ENCODE measurements at regions not wholly inside any gene's neighbourhood (a gene's known extent, or its start where the extent isn't known, plus 50 kb on each side); places are given as distances from the start of the nearest gene placed in this dataset.
"Not testable (repeated sequence)": the region's sequence is repeated elsewhere in the genome, so short reads cannot be mapped to it uniquely, and the experiment has no call there.

DNA sequence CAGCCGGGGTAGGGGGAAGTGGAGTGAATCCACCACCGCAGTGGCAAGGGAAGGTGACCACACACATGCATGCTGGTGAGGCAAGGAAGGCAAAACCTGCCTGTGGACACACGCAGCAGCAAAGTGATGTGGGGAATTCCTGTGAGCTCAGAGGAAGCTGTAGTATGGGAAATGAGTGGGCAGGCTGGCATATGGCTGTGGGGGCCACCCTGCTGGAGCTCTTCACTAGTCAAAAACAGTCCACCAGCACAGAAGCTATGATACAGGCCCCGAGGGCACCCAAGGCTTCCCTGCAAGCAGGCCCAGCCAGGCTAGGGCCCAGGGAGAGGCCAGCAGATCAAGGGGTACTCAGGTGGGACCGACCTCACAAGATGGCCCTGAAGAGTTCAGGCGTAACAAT lies 239.1 kb downstream of the CHM start:
- no peak for FAIRE-seq

DNA sequence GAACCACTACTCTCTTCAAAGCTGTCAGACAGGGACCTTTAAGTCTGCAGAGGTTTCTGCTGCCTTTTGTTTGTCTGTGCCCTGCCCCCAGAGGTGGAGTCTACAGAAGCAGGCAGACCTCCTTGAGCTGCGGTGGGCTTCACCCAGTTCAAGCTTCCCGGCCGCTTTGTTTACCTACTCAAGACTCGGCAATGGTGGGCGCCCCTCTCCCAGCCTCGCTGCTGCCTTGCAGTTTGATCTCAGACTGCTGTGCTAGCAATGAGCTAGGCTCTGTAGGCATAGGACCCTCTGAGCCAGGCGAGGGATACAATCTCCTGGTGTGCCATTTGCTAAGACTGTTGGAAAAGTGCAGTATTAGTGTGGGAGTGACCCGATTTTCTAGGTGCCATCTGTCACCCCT lies 275.0 kb downstream of the CHM start:
- FAIRE-seq = not testable (repeated sequence)

DNA sequence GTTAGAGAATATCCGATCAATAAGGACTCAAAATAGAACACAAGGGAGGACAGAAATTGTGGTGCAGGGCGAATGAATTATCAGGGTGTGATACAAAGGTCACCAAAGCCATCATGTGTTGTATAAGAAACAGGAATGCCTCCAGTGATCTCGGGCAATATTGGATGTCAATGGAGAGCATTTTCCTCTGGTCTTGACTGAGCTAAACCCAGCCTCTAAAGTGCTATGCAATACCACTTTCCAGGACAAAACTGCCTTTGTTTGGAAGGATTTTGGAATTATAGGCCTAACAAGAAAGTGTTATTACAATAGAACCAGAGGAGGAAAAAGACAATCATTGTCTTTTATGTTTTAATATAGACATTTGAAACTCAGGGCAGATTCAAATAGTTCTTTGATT lies 281.7 kb downstream of the CHM start:
- FAIRE-seq = no peak

DNA sequence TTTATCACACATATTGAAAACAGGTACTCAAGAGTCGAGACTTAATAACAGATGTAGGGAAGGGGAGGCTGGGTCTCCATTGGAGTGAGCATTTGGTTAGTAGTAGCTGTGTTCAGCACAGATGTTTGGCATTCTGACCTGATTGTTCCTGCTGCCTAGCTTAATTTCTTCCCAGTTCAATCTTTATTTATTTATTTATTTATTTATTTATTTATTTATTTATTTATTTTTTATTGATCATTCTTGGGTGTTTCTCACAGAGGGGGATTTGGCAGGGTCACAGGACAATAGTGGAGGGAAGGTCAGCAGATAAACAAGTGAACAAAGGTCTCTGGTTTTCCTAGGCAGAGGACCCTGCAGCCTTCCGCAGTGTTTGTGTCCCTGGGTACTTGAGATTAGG lies 324.3 kb downstream of the CHM start:
- not testable (repeated sequence) for FAIRE-seq

DNA sequence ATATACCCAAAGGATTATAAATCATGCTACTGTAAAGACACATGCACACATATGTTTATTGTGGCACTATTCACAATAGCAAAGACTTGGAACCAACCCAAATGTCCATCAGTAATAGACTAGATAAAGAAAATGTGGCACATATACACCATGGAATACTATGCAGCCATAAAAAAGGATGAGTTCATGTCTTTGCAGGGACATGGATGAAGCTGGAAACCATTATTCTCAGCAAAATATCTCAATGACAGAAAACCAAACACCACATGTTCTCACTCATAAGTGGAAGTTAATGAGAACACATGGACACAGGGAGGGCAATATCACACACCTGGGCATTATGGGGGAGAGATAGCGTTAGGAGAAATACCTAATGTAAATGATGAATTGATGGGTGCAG lies 323.8 kb upstream of the POF1B start:
- FAIRE-seq = not testable (repeated sequence)

DNA sequence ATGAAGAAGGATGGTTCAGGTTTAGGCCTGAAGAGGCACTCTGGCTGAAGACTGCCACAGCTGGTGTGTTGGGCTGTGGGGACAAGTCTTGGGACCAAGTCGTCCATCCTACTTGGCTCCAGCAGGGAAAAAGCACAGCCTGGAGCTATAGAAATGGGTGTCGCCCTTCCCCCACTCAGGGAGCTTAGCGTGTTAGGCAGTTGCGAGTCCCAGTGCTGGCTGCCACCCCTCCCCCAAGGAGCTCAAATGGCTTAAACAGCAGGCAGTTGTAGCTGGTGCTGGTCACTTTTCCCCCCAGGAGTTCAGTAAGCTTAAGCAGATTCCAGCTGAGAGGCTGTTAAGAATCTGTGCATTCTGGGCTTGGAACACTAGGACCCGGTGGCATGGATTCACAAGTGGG lies 319.5 kb upstream of the POF1B start:
- no peak for FAIRE-seq

DNA sequence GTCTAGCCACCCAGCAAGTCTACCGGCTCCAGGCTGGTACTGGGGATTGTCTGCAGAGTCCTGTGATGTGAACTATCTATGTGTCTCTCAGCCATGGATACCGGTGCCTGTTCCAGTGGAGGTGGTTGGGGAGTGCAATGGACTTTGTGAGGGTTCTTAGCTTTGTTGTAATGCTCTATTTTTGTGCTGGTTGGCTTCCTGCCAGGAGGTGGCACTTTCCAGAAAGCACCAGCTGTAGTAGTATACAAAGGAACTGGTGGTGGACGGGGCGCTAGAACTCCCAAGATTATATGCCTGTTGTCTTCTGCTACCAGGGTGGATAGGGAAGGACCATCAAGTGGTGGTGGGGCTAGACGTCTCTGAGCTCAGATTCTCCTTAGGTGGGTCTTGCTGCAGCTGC lies 306.4 kb upstream of the POF1B start:
- no peak for FAIRE-seq

DNA sequence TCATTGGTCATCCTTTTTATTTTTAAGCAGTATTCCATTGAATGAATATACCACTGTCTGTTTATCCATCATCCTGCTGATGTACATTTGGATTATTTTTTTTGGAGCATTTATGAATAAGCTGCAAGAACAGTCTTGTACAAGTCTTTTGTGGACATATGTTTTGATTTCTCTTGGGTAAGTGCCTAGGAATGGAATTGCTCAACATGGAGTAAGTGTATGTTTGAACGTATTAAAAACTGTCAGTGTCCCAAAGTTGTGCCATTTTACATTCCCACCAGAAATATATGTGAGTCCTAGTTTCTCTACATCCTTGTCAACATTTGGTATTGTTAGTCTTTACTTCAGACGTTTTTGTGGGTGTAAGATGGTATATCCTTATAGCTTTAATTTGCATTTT lies 287.0 kb upstream of the POF1B start:
- no peak for FAIRE-seq

DNA sequence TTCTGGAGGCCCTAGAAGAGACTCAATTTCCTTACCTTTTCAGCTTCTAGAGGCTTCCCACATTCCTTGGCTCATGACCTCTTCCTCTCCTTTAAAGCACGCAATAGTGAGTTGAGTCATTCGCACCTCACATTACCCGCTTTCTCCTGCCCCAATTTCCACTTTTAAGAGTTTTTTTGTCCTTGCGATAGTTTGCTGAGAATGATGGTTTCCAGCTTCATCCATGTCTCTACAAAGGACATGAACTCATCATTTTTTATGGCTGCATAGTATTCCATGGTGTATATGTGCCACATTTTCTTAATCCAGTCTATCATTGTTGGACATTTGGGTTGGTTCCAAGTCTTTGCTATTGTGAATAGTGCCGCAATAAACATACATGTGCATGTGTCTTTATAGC lies 284.5 kb upstream of the POF1B start:
- FAIRE-seq = not testable (repeated sequence)

DNA sequence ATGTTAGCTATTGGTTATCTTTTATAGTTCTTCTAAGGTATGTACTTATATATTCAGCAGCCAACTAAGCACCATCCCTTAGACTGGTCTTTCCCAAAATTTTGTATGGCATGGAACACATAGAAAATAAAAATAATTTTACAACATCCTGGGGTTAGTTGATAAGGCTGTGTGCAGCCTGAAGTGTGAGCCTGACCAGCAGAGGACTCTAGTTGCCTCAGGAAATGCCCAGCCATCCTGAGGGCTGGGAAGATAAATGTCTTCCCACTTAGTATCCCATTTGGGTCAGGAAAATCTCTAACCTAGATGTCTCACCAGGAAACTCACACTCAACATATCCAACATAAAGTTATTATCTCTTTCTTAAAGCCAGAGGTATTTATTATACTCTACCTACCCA lies 251.4 kb upstream of the POF1B start:
- no peak for FAIRE-seq

DNA sequence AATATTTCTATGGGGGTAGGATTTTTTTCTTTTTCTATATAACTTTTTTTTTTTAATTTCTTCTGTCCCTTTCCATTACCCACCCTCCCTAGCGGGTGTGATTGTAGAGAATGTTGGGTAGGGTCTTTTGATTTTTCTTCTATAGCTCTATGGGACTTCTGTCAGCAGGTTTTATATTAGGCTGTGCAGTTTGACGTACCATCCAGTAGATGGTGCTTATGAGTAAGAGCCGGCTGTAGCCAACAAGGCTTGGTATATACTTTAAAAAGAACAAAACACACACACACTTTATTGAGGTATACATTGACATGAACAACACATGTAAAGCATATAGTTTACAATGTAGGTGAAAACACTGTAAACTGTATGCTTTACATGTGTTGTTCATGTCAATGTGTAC lies 247.9 kb upstream of the POF1B start:
- FAIRE-seq = no peak

DNA sequence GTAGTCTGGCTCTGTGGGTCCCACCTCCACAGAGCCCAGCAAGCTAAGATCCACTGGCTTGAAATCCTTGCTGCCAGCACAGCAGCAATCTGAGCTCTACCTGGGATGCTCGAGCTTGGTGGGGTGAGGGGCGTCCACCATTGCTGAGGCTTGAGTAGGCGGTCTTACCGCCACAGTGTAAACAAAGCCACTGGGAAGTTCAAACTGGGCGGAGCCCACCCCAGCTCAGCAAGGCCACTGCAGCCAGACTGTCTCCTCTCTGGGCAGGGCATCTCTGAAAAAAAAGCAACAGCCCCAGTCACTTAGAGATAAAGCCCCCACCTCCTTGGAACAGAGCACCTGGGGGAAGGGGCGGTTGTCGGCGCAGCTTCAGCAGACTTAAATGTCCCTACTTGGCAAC lies 243.2 kb upstream of the POF1B start:
- no peak for FAIRE-seq

DNA sequence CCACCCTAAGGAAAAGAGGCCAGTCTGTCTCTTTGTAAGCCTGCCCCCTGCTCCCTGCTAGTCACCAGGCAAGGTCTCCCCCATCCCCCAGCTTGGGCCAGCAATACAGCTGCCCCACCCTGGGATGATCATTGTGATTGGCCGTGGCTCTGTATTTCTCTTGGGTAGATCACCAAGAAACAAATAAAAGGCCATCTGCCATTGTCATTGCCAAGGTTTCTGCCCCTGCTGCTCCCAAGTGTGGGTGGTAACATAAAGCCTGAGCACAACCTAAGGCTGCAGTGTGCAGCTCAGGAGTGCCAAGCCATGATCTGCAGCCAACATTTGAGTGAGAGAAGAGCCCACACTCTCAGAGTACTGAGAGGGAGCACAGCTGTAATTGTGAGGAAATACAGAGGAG lies 241.0 kb upstream of the POF1B start:
- FAIRE-seq = no peak

DNA sequence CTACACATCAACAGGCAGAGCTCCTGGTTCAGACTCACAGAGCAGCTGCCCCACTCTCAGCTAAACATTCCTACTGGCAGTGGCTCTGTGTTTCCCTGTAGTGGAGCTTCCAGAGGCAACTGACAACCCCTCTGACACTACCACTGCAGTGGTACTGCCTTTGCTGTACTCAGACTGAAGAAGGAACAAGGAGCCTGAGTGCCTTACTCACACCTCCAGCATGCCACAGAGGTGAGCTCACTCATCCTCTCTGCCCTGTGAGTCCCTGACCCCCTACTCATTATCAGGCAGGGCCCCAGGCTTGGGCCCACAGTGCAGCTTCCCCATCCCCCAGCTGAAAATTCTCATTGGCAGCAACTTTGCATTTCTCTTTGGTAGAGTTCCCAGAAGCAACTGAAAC lies 240.5 kb upstream of the POF1B start:
- no peak for FAIRE-seq

DNA sequence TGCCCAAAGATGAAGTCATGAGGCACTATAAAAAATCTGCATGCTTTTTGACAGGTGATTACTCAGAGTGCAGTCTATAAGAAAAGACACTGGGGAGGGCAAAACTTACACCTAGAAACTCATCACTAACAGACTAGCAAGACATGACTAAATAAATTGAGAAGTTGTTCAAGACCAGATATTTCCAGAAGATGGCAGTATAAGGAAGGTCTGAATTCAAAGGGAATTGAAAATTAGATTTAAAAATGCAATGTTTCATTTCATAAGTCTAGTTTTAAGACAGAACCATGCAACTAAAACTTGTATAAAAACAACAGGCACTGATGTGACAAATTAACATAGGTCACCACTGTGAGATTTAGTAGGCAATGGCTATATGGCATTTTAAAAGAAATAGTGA lies 232.5 kb upstream of the POF1B start:
- FAIRE-seq = peak; percentile 82

DNA sequence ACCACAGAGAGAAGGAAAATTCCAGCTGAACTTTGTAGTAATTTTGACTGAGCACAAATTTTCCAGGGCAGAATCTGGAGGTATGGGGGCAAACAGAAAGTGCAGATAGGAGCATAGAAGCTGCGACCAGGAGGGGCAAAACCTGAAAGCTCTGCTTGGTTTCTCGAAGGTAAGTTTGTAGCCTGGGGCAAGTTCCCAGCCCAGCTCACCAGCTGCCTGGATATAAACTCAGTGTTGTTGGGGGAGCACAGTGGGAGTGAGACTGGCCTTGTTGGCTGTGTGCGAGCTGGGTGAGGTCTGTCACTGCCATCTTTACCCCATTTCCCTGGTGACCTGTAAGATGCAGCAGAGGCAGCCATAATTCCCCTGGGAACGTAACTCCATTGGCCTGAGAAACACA lies 213.5 kb upstream of the POF1B start:
- no peak for FAIRE-seq

DNA sequence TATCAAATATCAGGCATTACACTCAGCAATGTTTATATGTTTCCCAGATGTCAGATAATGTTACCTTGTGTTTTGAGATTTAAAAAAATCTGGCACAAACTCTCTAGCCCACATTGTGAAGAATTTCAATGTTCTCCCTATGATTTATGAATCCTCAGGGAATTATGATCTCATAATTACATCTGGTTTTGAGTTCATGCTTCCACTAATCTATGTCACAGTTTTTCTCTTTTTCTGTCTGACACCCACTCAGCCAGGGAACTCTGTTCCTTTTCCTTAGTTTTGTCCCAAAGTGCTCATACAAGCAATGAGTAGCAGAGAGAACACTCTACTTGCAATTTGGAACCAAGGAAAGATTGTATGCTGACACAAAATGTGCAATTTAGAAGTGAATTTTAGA lies 212.1 kb upstream of the POF1B start:
- FAIRE-seq = no peak

DNA sequence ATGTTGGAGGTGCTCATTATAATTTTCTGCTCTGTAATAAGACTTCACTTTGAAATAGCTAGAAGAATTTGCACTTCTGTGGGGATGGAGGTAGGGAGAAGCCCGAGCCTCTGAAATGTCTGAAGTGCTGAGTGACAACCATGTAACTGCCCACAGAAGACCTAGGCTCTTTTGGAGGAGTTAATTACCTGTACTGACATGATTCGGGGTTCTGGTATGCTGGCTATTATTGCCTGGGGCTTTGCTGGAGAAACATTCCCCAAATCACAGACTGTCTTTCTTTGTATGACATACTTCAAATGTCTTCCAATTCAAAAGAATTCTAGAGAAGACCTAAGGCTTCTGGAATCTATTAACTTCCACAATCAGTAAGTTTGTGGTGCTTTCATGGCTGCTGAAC lies 211.2 kb upstream of the POF1B start:
- FAIRE-seq = no peak

DNA sequence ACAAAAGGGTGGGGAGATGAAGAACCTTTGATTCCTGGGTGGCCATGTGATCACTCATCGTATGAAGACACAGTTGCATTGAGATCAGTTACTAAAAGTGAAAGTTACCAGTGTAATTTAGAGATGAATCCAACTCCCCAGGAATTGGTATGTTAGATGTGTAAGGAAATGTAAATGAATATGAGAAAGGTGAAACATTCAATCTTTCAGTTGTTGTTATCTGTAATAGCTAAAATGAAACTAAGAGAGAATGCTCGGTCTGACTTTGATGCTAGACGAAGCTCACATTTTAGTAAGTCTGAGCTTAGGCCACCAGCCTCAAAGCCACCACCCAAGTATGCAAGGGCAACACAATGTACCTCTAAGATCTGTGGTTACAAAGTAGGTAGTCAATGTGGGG lies 194.3 kb upstream of the POF1B start:
- FAIRE-seq = no peak

DNA sequence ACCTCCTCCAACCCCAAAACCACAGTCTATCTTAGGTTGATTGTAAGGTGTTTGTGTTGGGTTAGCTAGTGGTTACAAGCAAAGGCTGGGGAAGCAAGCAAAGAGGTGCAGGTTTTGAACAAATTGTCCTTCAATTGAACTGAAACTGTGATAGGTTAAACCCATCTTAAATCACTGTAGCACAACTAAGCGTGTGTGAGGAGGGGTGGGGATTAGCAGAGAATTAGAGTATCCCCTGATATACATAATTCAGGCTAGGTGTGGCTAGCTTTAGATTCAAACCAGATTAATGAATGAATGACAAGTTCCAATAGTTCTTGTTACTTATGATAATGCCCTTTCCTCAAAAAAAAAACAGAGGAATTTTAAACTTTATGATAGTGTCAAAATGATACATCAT lies 191.0 kb upstream of the POF1B start:
- FAIRE-seq = no peak

DNA sequence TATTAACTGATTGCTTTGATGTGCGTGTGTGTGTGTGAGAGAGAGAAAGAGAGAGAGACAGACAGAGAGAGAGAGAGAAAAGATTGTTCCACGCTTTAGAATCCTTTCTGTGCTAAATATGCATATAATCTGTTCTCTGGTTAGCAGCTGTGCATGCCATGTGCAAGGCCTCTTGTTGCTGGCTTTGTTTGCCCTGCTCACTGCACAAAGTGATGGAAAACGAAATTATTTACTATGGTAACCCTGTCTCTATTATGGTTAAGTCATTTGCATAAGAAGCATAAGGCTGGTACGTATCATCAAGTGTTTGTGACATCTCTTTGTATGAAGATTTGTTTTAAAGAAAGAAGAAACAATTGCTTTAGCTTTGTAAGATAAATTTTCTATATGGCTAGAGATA lies 190.2 kb upstream of the POF1B start:
- FAIRE-seq = no peak

DNA sequence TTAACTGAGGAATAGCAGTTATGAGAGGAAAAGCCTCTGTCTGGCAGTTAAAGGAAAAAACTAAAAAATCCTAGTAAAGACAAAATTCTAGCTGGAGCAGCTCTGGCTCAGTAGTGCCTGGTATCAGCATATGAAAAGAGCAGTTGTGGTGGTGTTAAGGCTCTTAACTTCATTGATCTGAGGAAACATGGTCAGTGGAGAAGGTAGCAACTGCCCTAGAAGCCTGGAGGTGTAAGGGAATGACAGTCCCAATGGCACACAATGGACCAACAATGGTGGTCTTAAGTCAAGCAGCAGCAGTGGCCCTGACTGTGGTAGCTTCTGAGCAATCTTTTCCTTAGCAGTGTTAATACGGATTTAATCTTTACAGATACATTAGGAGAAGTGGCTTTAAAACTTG lies 189.6 kb upstream of the POF1B start:
- no peak for FAIRE-seq

DNA sequence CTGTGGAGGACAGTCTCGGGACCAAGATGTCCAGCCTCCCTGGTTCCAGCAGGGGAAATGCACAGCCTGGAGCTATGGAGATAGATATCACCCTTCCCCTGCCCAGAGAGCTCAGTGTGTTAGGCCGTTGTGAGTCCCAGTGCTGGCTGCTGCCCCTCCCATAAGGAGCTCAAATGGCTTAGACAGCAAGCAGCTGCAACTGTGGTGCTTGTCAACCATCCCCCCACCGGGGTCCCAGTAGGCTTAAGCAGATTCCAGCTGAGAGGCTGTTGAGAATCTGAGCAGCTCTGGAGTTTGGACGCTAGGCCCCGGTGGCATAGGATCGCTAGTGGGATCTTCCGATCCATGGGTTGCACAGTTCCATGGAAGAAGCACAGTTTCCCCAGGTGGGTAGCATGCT lies 181.8 kb upstream of the POF1B start:
- FAIRE-seq = no peak

DNA sequence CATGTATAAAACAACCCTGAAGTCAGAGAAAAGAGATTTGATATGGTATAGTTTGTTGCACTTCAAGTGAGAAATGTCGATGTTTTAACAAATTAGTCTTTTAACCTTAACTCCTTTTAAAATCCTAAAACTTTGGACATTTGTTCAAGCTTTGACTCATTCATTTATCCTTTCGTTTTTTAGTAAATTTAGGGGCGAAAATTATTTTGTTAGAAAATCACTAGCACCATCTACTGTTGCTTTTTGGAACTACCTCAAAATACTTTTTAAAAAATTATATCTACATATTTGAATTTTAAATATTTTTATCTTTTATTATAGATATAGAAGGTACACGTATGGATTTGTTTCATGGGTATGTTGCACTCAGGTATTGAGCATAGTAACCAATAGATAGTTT lies 165.1 kb upstream of the POF1B start:
- peak; percentile 97 for FAIRE-seq

DNA sequence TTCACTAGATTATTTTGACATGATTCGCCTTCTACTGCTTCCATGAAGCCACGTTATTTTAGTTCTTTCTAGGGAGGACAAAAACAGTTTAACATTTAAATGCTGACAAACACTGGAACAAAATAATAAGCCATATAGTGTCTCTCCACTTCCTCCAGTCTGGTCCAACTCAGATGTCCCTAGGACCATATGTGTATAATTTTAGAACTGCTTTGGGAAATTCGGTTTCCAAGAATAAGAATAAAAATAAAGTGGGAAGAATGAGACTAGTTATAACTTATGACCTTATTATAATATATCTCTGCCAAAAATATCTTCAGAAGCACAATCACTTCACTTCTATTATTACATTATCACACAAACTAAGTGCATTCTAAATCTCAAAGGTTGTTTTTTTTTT lies 164.4 kb upstream of the POF1B start:
- FAIRE-seq = no peak

DNA sequence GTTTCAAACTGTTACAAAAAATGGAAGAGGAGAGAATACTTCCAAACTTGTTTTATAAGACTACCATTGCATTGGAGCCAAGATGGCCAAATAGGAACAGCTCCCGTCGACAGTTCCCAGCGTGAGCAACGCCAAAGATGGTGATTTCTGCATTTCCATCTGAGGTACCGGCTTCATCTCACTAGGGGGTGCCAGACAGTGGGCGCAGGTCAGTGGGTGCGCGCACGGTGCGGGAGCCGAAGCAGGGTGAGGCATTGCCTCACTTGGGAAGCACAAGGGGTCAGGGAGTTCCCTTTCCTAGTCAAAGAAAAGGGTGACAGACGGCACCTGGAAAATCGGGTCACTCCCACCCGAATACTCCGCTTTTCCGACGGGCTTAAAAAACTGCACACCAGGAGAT lies 149.7 kb upstream of the POF1B start:
- not testable (repeated sequence) for FAIRE-seq

Data from islet of Langerhans (tissue), 1 donor.